H9 (cell line): ENCODE measurements at regions not wholly inside any gene's neighbourhood (a gene's known extent, or its start where the extent isn't known, plus 50 kb on each side); places are given as distances from the start of the nearest gene placed in this dataset.

Experiments
- DNase-seq: peaks from one replicate; pipeline ENCODE4 v3.0.0-alpha.2; 2017
- H2AFZ ChIP-seq: one replicate; pipeline ENCODE4 v1.6.1; 2013; ENCODE audit warnings: mild to moderate bottlenecking, low read length, control low read depth, moderate library complexity
- H2AK5ac ChIP-seq: 2 replicates; pipeline ENCODE4 v1.6.1; 2013; ENCODE audit warnings: low read length, control low read depth, mixed read lengths; ENCODE audit not compliant: insufficient read length
- H2BK120ac ChIP-seq: one replicate; pipeline ENCODE4 v1.6.1; 2013; ENCODE audit warnings: low read depth, mild to moderate bottlenecking, low read length, control low read depth, inconsistent platforms; ENCODE audit not compliant: poor library complexity, severe bottlenecking
- H2BK12ac ChIP-seq: 2 replicates; pipeline ENCODE4 v1.6.1; 2013; ENCODE audit warnings: low read length, control low read depth, mixed read lengths, low read depth; ENCODE audit not compliant: insufficient read length
- H2BK15ac ChIP-seq: 2 replicates; pipeline ENCODE4 v1.6.1; 2013; ENCODE audit warnings: low read depth, low read length, control low read depth
- H2BK20ac ChIP-seq: one replicate; pipeline ENCODE4 v1.6.1; 2013; ENCODE audit warnings: low read depth, mild to moderate bottlenecking, low read length, control low read depth, inconsistent platforms; ENCODE audit not compliant: poor library complexity, severe bottlenecking
- H2BK5ac ChIP-seq: 2 replicates; pipeline ENCODE4 v1.6.1; 2013; ENCODE audit warnings: low read length, control low read depth, mixed read lengths; ENCODE audit not compliant: insufficient read length
- H3K14ac ChIP-seq: 2 replicates; pipeline ENCODE4 v1.6.1; 2013; ENCODE audit warnings: low read length, control low read depth; ENCODE audit not compliant: insufficient read depth
- H3K18ac ChIP-seq: 2 replicates; pipeline ENCODE4 v1.6.1; 2013; ENCODE audit warnings: low read depth, mild to moderate bottlenecking, mixed read lengths, low read length, control low read depth; ENCODE audit not compliant: insufficient read length
- H3K23ac ChIP-seq: 2 replicates; pipeline ENCODE4 v1.6.1; 2013; ENCODE audit warnings: low read length, control low read depth, mixed read lengths, low read depth; ENCODE audit not compliant: insufficient read length
- H3K23me2 ChIP-seq: 2 replicates; pipeline ENCODE4 v1.6.1; 2013; ENCODE audit warnings: low read depth, mild to moderate bottlenecking, mixed read lengths, low read length, control low read depth; ENCODE audit not compliant: insufficient read length, poor library complexity, severe bottlenecking
- H3K27ac ChIP-seq: 2 replicates; pipeline ENCODE4 v1.5.1; 2013; ENCODE audit warnings: low read length, control low read depth, mixed read lengths, low read depth; ENCODE audit not compliant: insufficient read length
- H3K27me3 ChIP-seq: 2 replicates; pipeline ENCODE4 v1.6.1; 2013; ENCODE audit warnings: low read length, control low read depth, inconsistent platforms; ENCODE audit not compliant: insufficient read depth
- H3K4ac ChIP-seq: 2 replicates; pipeline ENCODE4 v1.6.1; 2013; ENCODE audit warnings: low read depth, mild to moderate bottlenecking, control low read depth, inconsistent platforms, low read length, moderate library complexity
- H3K4me1 ChIP-seq: 2 replicates; pipeline ENCODE4 v1.6.1; 2013; ENCODE audit warnings: low read length, control low read depth, inconsistent platforms; ENCODE audit not compliant: insufficient read depth
- H3K4me2 ChIP-seq: 2 replicates; pipeline ENCODE4 v1.6.1; 2013; ENCODE audit warnings: low read length, control low read depth, mixed read lengths; ENCODE audit not compliant: insufficient read length, insufficient read depth
- H3K56ac ChIP-seq: 2 replicates; pipeline ENCODE4 v1.6.1; 2013; ENCODE audit warnings: low read depth, mild to moderate bottlenecking, mixed read lengths, low read length, control low read depth; ENCODE audit not compliant: insufficient read length
- H3K79me1 ChIP-seq: 2 replicates; pipeline ENCODE4 v1.6.1; 2013; ENCODE audit warnings: low read depth, mild to moderate bottlenecking, moderate library complexity, low read length, control low read depth, inconsistent platforms; ENCODE audit not compliant: insufficient read depth, poor library complexity, severe bottlenecking
- H3K79me2 ChIP-seq: 2 replicates; pipeline ENCODE4 v1.6.1; 2013; ENCODE audit warnings: low read length, control low read depth, inconsistent platforms; ENCODE audit not compliant: insufficient read depth
- H3K9ac ChIP-seq: 2 replicates; pipeline ENCODE4 v1.6.1; 2013; ENCODE audit warnings: low read length, control low read depth, mixed read lengths; ENCODE audit not compliant: insufficient read length; ENCODE audit errors: extremely low read depth
- H3K9me3 ChIP-seq: one replicate; pipeline ENCODE4 v1.6.1; 2013; ENCODE audit warnings: low read depth, low read length, inconsistent platforms; ENCODE audit not compliant: control insufficient read depth
- H3T11ph ChIP-seq: one replicate; pipeline ENCODE4 v1.6.1; 2013; ENCODE audit warnings: mild to moderate bottlenecking, low read length, control low read depth, inconsistent platforms
- H4K20me1 ChIP-seq: one replicate; pipeline ENCODE4 v1.6.1; 2013; ENCODE audit not compliant: control insufficient read depth, insufficient read length, insufficient read depth
- H4K5ac ChIP-seq: 2 replicates; pipeline ENCODE4 v1.6.1; 2013; ENCODE audit warnings: low read depth, mild to moderate bottlenecking, mixed read lengths, low read length, control low read depth; ENCODE audit not compliant: insufficient read length
- H4K8ac ChIP-seq: replicated peaks from 2 replicates; pipeline ENCODE4 v1.6.1; 2013; ENCODE audit warnings: low read length, control low read depth, mixed read lengths, low read depth; ENCODE audit not compliant: insufficient read length
- H4K91ac ChIP-seq: 2 replicates; pipeline ENCODE4 v1.6.1; 2013; ENCODE audit warnings: low read depth, mild to moderate bottlenecking, moderate library complexity, mixed read lengths, low read length, control low read depth; ENCODE audit not compliant: insufficient read length
- H3K27ac Mint-ChIP-seq, 3 experiments: 2 replicates in 2 of 3; 3 replicates in 1 of 3; pipeline ENCODE4 v1.8.0; 2020 to 2021; ENCODE audit warnings: mixed read lengths in 3 of 3, mild to moderate bottlenecking in 1 of 3, moderate library complexity in 1 of 3
- H3K27me3 Mint-ChIP-seq: 2 replicates; pipeline ENCODE4 v1.8.0; 2021; ENCODE audit warnings: low read depth, mild to moderate bottlenecking, moderate library complexity, mixed read lengths
- H3K36me3 Mint-ChIP-seq, 3 experiments: 2 replicates in 2 of 3; 3 replicates in 1 of 3; pipeline ENCODE4 v1.8.0; 2020 to 2021; ENCODE audit warnings: low read depth in 3 of 3, mixed read lengths in 3 of 3; ENCODE audit not compliant: insufficient read depth in 1 of 3
- H3K4me1 Mint-ChIP-seq, 2 experiments: 2 replicates each; pipeline ENCODE4 v1.8.0; 2020; ENCODE audit warnings: mixed read lengths in 2 of 2
- H3K4me3 Mint-ChIP-seq, 2 experiments: 2 replicates in 1 of 2; 3 replicates in 1 of 2; pipeline ENCODE4 v1.8.0; 2020 to 2021; ENCODE audit warnings: mild to moderate bottlenecking in 2 of 2, mixed read lengths in 2 of 2, moderate library complexity in 1 of 2
- H3K9me3 Mint-ChIP-seq, 2 experiments: 2 replicates in 1 of 2; 3 replicates in 1 of 2; pipeline ENCODE4 v1.8.0; 2020; ENCODE audit warnings: mild to moderate bottlenecking in 2 of 2, mixed read lengths in 2 of 2, moderate library complexity in 1 of 2
- CTCF ChIP-seq: fragments of 200-600 bp; sonication (generic); conservative IDR thresholded peaks from 3 replicates; pipeline ENCODE4 v1.8.0; 2021; ENCODE audit warnings: antibody characterized with exemption, mild to moderate bottlenecking

GRCh38 chr12:102696045-102696444 is 215.7 kb upstream of the IGF1 start:
- Histone ChIP-seq H2BK120ac (no peak overlapping the region), H3K4ac (no peak overlapping the region), H2BK20ac (no peak overlapping the region), H3K27me3 (no peaks in the 10 kb centered on the region), H3K23ac (no peak overlapping the region), H3K56ac (no peak overlapping the region), H3K9ac (no peak overlapping the region), H2BK15ac (no peak overlapping the region), H4K8ac (no peak overlapping the region), H3K4me2 (no peak overlapping the region), H3K23me2 (no peaks in the 10 kb centered on the region), H3K18ac (no peak overlapping the region), H3K27ac (no peak overlapping the region), H4K5ac (no peak overlapping the region), H4K20me1 (no peaks in the 10 kb centered on the region), H2AK5ac (no peak overlapping the region), H4K91ac (no peak overlapping the region), H2BK12ac (no peak overlapping the region), H3K79me1 (no peaks in the 10 kb centered on the region), H3K14ac (no peak overlapping the region), H2BK5ac (no peak overlapping the region), H3K79me2 (no peaks in the 10 kb centered on the region), H3K9me3 (no peaks in the 10 kb centered on the region), H3T11ph (no peak overlapping the region), H3K4me1 (no peaks in the 10 kb centered on the region), H2AFZ (no peak overlapping the region)
- H3K27me3 Mint-ChIP-seq: no peaks in the 10 kb centered on the region
- no peak overlapping the region for H3K27ac Mint-ChIP-seq
- H3K36me3 Mint-ChIP-seq: peaks cover 0 to 3% (median 0%) of the 10 kb centered on the region in 3 experiments; a peak in 2 of 7 replicates
- H3K9me3 Mint-ChIP-seq: peaks cover 2 to 3% of the 10 kb centered on the region in 2 experiments; a peak in 2 of 5 replicates
- DNase-seq: no peak
- H3K4me1 Mint-ChIP-seq: peaks cover 11 to 13% of the 10 kb centered on the region in 2 experiments
- no peak overlapping the region for H3K4me3 Mint-ChIP-seq
- no peak for TF ChIP-seq CTCF
